Adrenal gland (tissue), 5 donors: ENCODE measurements at regions not wholly inside any gene's neighbourhood (a gene's known extent, or its start where the extent isn't known, plus 50 kb on each side); places are given as distances from the start of the nearest gene placed in this dataset.

ENCODE experiments used
- CTCF ChIP-seq, 6 experiments: fragments of 450-650 bp in 4 of 6; fragments of 200-600 bp in 2 of 6; sonication (generic) in 1 of 6; IDR thresholded peaks; 1 replicate in 5 of 6; 2 replicates in 1 of 6; pipeline versions ENCODE4 v1.5.1 to v1.8.0; 2016 to 2021; ENCODE audit warnings: antibody characterized with exemption in 6 of 6, mild to moderate bottlenecking in 2 of 6, moderate library complexity in 1 of 6
- POLR2A ChIP-seq, 2 donors: fragments of 450-650 bp; IDR thresholded peaks; one replicate each; pipeline ENCODE4 v1.6.1; 2017; ENCODE audit warnings: antibody characterized with exemption in 2 of 2, mild to moderate bottlenecking in 2 of 2, moderate library complexity in 1 of 2
- donor health status: DM: no; HTN: no; CAD: no.

- TF ChIP-seq CTCF (IDR thresholded peaks at IDR 0.05) (no peak), POLR2A (IDR thresholded peaks at IDR 0.05) (no peak)
Observed at GRCh38 chr5:115686738-115687074, 60.9 kb upstream of the TMED7 start.
